GM12873 (cell line): ENCODE measurements at regions not wholly inside any gene's neighbourhood (a gene's known extent, or its start where the extent isn't known, plus 50 kb on each side); places are given as distances from the start of the nearest gene placed in this dataset.

Source experiments
- CTCF ChIP-seq: IDR thresholded peaks from 2 replicates; pipeline ENCODE4 v1.5.1; 2012; ENCODE audit warnings: low read depth, mild to moderate bottlenecking, moderate library complexity, low read length, control low read depth; ENCODE audit not compliant: insufficient read depth; ENCODE audit errors: missing control alignments

GRCh38 chr13:73324842-73325722 lies 266.3 kb downstream of the KLF5 start:
- TF ChIP-seq CTCF: no peak

GRCh38 chr13:73323615-73324014 lies 264.8 kb downstream of the KLF5 start:
- TF ChIP-seq CTCF: no peak

- no peak for TF ChIP-seq CTCF
Measured at GRCh38 chr13:73321043-73321442, 262.2 kb downstream of the KLF5 start.

DNA sequence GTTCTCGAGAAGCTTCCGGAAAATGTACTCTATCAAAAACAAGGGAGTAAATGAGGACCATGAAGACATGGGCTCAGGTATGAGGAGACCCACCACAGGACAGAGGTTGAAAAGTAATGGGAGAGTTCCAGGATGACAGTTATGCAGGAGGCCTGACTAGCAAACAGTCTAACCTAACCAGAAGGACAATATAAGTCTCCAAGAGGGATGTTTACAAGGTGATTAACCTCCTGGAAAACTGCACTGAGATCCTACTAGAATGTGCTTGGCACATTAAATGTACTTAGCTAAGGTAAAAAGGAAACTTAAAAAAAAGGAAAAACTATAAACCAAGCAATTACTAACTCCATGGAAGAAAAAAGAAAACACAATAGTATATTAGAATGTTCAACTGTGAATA lies 258.3 kb downstream of the KLF5 start:
- no peak for TF ChIP-seq CTCF

GRCh38 chr13:73310366-73310765 lies 251.6 kb downstream of the KLF5 start:
- no peak for TF ChIP-seq CTCF

GRCh38 chr13:73307481-73307880 lies 248.7 kb downstream of the KLF5 start:
- no peak for TF ChIP-seq CTCF

DNA sequence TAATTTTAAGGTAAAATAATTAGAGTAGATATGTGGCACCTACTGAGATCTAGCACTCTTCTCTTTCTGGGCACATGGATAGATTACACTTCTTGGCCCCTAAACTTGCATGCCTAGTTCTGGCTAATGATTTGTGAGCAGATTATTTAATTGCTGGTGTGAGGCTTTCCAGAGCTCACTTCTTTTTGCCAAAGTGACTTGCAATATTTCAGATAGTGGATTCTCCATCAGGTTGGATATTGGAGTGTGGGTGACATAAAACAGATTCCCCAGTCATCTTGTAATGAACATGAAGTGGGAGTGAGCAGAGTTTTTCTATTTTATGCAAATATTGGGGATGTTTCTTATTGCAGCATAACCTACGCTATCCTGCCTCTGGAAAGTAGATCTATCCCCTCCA lies 247.9 kb downstream of the KLF5 start:
- no peak for TF ChIP-seq CTCF
